NT2/D1 (cell line): ENCODE measurements at regions not wholly inside any gene's neighbourhood (a gene's known extent, or its start where the extent isn't known, plus 50 kb on each side); places are given as distances from the start of the nearest gene placed in this dataset.

Source experiments
- SUZ12 ChIP-seq: IDR thresholded peaks from 2 replicates; pipeline ENCODE4 v1.6.1; 2011; ENCODE audit not compliant: insufficient read length, insufficient read depth; ENCODE audit errors: extremely low read depth
- YY1 ChIP-seq: IDR thresholded peaks from 2 replicates; pipeline ENCODE4 v1.6.1; 2011; ENCODE audit not compliant: insufficient read length, insufficient read depth

DNA sequence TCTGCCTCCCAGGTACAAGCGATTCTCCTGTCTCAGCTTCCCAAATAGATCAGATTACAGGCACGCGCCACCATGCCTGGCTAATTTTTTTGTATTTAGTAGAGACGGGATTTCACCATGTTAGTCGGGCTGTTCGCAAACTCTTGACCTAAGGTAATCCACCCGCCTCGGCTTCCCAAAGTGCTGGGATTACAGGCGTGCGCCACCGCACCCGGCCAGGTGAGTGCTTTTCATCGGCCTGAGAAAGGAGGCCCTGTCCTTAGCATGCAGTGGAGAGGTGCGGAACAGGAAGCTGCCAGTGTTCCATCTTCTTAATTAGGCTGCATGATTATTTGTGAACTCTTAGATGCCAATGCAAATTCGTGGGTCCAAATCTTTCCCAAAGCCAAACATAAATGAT lies 125.7 kb upstream of the THSD7B start:
- TF ChIP-seq YY1 (no peak), SUZ12 (no peak)
